ENCODE measurements at regions not wholly inside any gene's neighbourhood (a gene's known extent, or its start where the extent isn't known, plus 50 kb on each side); places are given as distances from the start of the nearest gene placed in this dataset.

DNA sequence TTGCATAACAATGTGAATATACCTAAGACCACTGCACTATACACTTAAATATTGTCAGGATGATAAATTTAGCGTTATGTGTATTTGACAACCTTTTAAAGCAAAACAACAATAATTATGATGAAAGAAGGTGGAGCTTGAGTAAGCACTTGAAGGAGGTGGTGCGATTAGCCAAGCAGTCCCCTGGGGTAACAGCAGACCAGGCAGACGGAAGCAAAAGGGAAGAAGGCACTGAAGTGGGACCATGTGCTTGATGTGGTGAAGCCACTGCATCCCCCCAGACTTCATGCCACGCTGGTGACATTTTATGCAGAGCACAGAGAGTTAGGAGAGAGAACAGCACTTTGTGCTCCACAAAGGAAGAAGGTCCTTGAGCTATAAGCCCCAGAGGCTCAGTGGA lies 58.3 kb upstream of the ZNF507 start:
- TF ChIP-seq POLR2A (IDR thresholded peaks at IDR 0.05) (no peak), POLR2AphosphoS5 (IDR thresholded peaks at IDR 0.05) (no peak), EP300 (IDR thresholded peaks at IDR 0.05) (no peak), CTCF (IDR thresholded peaks at IDR 0.05) (no peak)
- no peaks in the 10 kb centered on the region for H3K36me3 ChIP-seq
- 40 to 59% methylated on average over 4 of the region's 4 CpGs for WGBS, 2 donors (ENCODE audit: low coverage in 1 of 2)
- H3K27me3 ChIP-seq: peaks cover 26% of the 10 kb centered on the region
- H3K4me3 ChIP-seq: no peak overlapping the region
- H3K27ac ChIP-seq: no peak overlapping the region
- peaks cover 0 to 15% (median 5%) of the 10 kb centered on the region in 3 donors for H3K4me1 ChIP-seq
- ATAC-seq: no peak
- no peaks in the 10 kb centered on the region for H3K9me3 ChIP-seq

DNA sequence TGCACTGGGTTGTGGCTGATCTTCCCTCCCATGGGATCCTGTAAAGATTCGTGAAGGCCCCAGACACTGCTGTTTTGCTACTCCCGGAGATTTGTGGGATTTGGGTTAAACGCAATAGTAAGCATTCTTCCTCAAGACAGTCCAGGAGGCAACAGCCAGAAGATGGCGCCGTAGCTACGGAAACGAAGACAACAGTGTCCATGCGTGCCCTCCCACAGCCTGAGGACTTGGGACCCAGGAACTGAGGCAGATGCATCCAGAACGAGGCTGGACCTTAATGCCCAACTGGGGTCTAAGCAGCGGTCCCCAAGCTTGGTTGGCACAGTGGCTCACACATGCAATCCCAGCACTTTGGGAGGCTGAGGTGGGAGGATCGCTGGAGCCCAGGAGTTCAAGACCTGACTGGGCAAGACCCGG lies 57.6 kb upstream of the ZNF507 start:
- peak; percentile 69 for ATAC-seq
- TF ChIP-seq CTCF (IDR thresholded peaks at IDR 0.05) (peak in 3 of 4 experiments; percentile 18 to 67 (median 26)), POLR2AphosphoS5 (IDR thresholded peaks at IDR 0.05) (no peak)
- WGBS, 2 donors (ENCODE audit: low coverage in 1 of 2): 0 to 16% methylated on average over 3 to 9 of the region's 12 CpGs
- Histone ChIP-seq H3K4me3 (peak overlapping the region in 1 of 2 donors; percentile 10), H3K9me3 (no peaks in the 10 kb centered on the region), H3K4me1 (peaks cover 0 to 15% (median 5%) of the 10 kb centered on the region in 3 donors), H3K27me3 (peaks cover 19% of the 10 kb centered on the region), H3K27ac (no peak overlapping the region), H3K36me3 (no peaks in the 10 kb centered on the region)

GRCh38 chr19:32289566-32290210 lies 55.7 kb upstream of the ZNF507 start:
- ATAC-seq: no peak
- TF ChIP-seq EP300 (IDR thresholded peaks at IDR 0.05): no peak
- TF ChIP-seq POLR2A (IDR thresholded peaks at IDR 0.05): no peak
- TF ChIP-seq POLR2AphosphoS5 (IDR thresholded peaks at IDR 0.05): no peak
- TF ChIP-seq CTCF (IDR thresholded peaks at IDR 0.05): no peak
- peaks cover 0 to 15% (median 5%) of the 10 kb centered on the region in 3 donors for H3K4me1 ChIP-seq
- H3K9me3 ChIP-seq: no peaks in the 10 kb centered on the region
- WGBS, 2 donors (ENCODE audit: low coverage in 1 of 2): 83 to 94% methylated on average over 4 of the region's 4 CpGs
- H3K4me3 ChIP-seq: no peak overlapping the region
- H3K36me3 ChIP-seq: no peaks in the 10 kb centered on the region
- peaks cover 4% of the 10 kb centered on the region for H3K27me3 ChIP-seq
- no peak overlapping the region for H3K27ac ChIP-seq

DNA sequence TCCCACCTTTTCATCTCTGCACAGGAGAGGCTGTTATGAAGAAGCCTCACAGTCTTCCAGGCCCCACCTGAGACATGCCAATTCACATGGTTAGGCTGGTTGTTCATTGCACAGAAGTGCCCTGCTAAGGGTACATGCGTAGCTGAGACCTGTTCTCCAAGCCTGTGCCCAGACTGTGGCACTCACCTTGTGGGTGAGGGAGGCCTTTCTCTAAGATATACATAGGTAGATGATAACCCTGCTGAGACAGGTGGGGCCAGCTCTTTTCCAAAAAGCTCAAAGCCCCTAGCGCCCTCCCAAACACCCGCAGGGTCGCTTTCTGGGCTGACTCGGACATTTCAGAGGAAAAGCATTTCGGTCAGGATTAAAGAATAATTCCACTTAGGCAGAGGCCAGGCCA lies 53.5 kb upstream of the ZNF507 start:
- WGBS, 2 donors (ENCODE audit: low coverage in 1 of 2): 71 to 100% methylated on average over 2 to 5 of the region's 6 CpGs
- ATAC-seq: no peak
- Histone ChIP-seq H3K4me3 (no peak overlapping the region), H3K27me3 (no peaks in the 10 kb centered on the region), H3K36me3 (no peaks in the 10 kb centered on the region), H3K27ac (no peak overlapping the region), H3K9me3 (no peaks in the 10 kb centered on the region), H3K4me1 (peaks cover 0 to 14% (median 5%) of the 10 kb centered on the region in 3 donors)
- TF ChIP-seq POLR2AphosphoS5 (IDR thresholded peaks at IDR 0.05): no peak
- no peak for TF ChIP-seq EP300 (IDR thresholded peaks at IDR 0.05)
- no peak for TF ChIP-seq POLR2A (IDR thresholded peaks at IDR 0.05)
- TF ChIP-seq CTCF (IDR thresholded peaks at IDR 0.05): no peak

DNA sequence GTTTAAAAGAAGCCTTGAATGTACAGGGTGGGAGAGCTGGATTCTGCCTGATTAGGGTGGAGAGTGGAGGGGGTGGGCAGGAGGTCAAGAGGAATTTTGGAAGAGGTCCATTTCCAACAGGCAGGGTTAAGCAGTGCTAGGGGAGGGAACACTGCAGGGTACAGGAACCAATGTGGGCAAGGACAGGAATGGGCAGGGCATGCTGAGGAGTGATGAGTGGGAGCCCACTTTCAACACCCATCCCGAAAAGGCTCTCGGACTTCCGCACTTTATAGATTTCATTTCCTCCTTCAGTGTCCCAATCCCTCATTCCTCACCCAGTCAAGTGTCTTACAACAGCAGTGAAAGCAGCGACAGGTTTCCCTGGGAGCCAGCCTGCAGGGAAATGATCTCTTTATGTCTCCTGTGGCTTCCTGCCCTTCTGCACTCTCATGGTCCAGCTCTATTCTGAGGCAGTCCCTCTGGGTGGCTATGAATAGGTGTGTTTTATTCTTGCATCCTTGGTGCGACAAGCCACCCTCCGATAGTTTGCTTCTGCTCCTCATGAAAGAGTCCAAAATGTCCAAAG lies 50.5 kb upstream of the ZNF507 start:
- peaks cover 0 to 7% (median 0%) of the 10 kb centered on the region in 3 donors for H3K9me3 ChIP-seq
- H3K27ac ChIP-seq: no peak overlapping the region
- no peaks in the 10 kb centered on the region for H3K36me3 ChIP-seq
- H3K27me3 ChIP-seq: no peaks in the 10 kb centered on the region
- no peak for TF ChIP-seq POLR2A (IDR thresholded peaks at IDR 0.05)
- TF ChIP-seq CTCF (IDR thresholded peaks at IDR 0.05): no peak
- no peak for TF ChIP-seq POLR2AphosphoS5 (IDR thresholded peaks at IDR 0.05)
- no peak for TF ChIP-seq EP300 (IDR thresholded peaks at IDR 0.05)
- no peak for ATAC-seq
- H3K4me1 ChIP-seq: no peaks in the 10 kb centered on the region
- H3K4me3 ChIP-seq: no peak overlapping the region
- WGBS, 2 donors (ENCODE audit: low coverage in 1 of 2): 73 to 91% methylated on average over 4 to 5 of the region's 6 CpGs

Data from gastroesophageal sphincter (tissue), 4 donors.